ENCODE measurements at regions not wholly inside any gene's neighbourhood (a gene's known extent, or its start where the extent isn't known, plus 50 kb on each side); places are given as distances from the start of the nearest gene placed in this dataset.

DNA sequence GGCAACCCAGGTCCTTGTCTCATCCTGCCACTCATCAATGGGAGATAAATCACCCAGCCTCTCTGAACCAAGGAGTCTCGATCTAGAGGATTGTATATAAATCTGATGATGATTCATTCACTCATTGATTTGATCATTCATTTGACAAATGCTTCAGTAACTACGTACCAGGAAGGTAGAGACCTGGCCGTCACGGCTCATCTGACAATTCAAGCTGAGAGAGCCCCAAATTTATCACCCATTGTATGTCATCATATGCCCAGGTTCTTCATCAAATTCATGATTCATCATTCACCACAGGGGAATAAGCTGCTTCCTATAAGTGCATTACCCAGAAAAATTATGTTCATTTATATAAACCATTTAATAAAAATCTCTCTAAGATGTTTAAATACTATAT, 116.9 kb downstream of the FAM161A start:
- intact Hi-C loops (cut with DNase I, micrococcal nuclease) = no loop called here
- no peaks in the 10 kb centered on the region for H3K9me3 Mint-ChIP-seq
- H3K27me3 Mint-ChIP-seq = no peaks in the 10 kb centered on the region

DNA sequence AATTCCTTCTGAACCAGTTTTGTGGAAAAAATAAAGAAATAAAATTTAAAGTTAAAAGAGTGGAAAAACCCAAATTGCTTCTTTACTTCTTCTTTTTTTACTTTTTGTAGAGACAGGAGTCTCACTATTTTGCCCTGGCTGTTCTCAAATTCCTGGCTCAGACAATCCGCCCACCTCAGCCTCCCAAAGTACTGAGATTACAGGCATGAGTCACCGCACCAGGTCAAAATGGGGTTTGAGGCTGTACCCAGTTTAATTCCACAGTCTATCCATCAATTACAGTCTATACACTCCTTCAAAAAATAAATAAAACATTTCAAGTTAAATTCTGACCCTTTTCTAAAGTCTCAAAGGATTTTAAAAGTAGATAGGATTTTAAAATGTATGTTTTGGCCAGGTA, 120.3 kb downstream of the FAM161A start:
- CTCF ChIA-PET = interaction anchor here (1.1 kb wide), 1 partner anchor 59 kb away, joined by 3 read pairs; no protein-coding TSS in a partner anchor
- H3K27ac ChIP-seq (ENCODE audit: low read depth in 1 of 2, low read length in 2 of 2) = no peak overlapping the region

More for the DNA sequence above, 116.9 kb downstream of the FAM161A start:
- Histone ChIP-seq H3K4me1 (ENCODE audit: insufficient read depth, low read length) (no peaks in the 10 kb centered on the region), H3K4me3 (ENCODE audit: low read length) (no peak overlapping the region), H3K27ac (ENCODE audit: low read depth in 1 of 2, low read length in 2 of 2) (no peak overlapping the region), H3K9me3 (ENCODE audit: control insufficient read depth in 1 of 2, insufficient read depth in 1 of 2, low read length in 2 of 2) (no peaks in the 10 kb centered on the region), H3K27me3 (ENCODE audit: control insufficient read depth in 1 of 2, insufficient read depth in 2 of 2, low read length in 2 of 2) (no peaks in the 10 kb centered on the region), H3K36me3 (ENCODE audit: insufficient read depth, low read length) (no peaks in the 10 kb centered on the region)
- TF ChIP-seq, protein P1, sequence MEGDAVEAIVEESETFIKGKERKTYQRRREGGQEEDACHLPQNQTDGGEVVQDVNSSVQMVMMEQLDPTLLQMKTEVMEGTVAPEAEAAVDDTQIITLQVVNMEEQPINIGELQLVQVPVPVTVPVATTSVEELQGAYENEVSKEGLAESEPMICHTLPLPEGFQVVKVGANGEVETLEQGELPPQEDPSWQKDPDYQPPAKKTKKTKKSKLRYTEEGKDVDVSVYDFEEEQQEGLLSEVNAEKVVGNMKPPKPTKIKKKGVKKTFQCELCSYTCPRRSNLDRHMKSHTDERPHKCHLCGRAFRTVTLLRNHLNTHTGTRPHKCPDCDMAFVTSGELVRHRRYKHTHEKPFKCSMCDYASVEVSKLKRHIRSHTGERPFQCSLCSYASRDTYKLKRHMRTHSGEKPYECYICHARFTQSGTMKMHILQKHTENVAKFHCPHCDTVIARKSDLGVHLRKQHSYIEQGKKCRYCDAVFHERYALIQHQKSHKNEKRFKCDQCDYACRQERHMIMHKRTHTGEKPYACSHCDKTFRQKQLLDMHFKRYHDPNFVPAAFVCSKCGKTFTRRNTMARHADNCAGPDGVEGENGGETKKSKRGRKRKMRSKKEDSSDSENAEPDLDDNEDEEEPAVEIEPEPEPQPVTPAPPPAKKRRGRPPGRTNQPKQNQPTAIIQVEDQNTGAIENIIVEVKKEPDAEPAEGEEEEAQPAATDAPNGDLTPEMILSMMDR (IDR thresholded peaks at IDR 0.05) = no peak
- H3K36me3 Mint-ChIP-seq (ENCODE audit: low read depth) = no peaks in the 10 kb centered on the region
- H3K4me1 Mint-ChIP-seq (ENCODE audit: low read depth) = no peaks in the 10 kb centered on the region
- no peak overlapping the region for H3K4me3 Mint-ChIP-seq
- no peak overlapping the region for H3K27ac Mint-ChIP-seq
- ChIA-PET POLR2A (no interaction called here), CTCF (no interaction called here)
- ATAC-seq (ENCODE audit: poor library complexity) (no peak), DNase-seq (no peak)

DNA sequence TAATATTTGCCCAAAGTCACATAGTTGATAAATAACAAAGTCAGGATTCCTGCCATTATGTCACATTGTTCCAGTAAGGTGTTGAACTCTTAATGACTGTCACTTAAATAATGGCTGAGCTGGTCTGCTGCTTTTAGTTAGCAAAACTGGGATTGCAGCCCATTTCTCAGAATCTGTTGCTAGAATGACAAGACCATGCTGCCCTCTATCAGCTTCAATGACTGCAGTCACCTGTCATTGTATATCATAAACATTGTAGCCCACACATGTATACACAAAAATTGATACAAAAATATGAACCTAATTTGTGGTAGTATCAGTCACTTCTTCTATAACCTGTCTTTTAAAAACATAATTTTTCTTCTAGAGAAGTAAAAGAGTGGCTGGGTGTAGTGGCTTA, 121.1 kb downstream of the FAM161A start:
- intact Hi-C loops (cut with DNase I, micrococcal nuclease) = no loop called here
- ChIA-PET CTCF (interaction anchor here (0.7 to 1.1 kb wide), 2 partner anchors 60 to 88 kb away, joined by 3 read pairs; no protein-coding TSS in a partner anchor), POLR2A (no interaction called here)
- Mint-ChIP-seq H3K36me3 (ENCODE audit: low read depth) (no peaks in the 10 kb centered on the region), H3K27ac (no peak overlapping the region), H3K27me3 (peaks cover 5% of the 10 kb centered on the region), H3K4me3 (no peak overlapping the region), H3K4me1 (ENCODE audit: low read depth) (no peaks in the 10 kb centered on the region), H3K9me3 (no peaks in the 10 kb centered on the region)
- Histone ChIP-seq H3K27ac (ENCODE audit: low read depth in 1 of 2, low read length in 2 of 2) (no peak overlapping the region), H3K4me3 (ENCODE audit: low read length) (no peak overlapping the region), H3K27me3 (ENCODE audit: control insufficient read depth in 1 of 2, insufficient read depth in 2 of 2, low read length in 2 of 2) (no peaks in the 10 kb centered on the region), H3K4me1 (ENCODE audit: insufficient read depth, low read length) (no peaks in the 10 kb centered on the region), H3K9me3 (ENCODE audit: control insufficient read depth in 1 of 2, insufficient read depth in 1 of 2, low read length in 2 of 2) (no peaks in the 10 kb centered on the region), H3K36me3 (ENCODE audit: insufficient read depth, low read length) (no peaks in the 10 kb centered on the region)
- TF ChIP-seq, protein P1 (IDR thresholded peaks at IDR 0.05) = no peak
- ATAC-seq (ENCODE audit: poor library complexity) = no peak
- no peak for DNase-seq

More for the DNA sequence above, 120.3 kb downstream of the FAM161A start:
- Histone ChIP-seq H3K27me3 (ENCODE audit: control insufficient read depth in 1 of 2, insufficient read depth in 2 of 2, low read length in 2 of 2) (no peaks in the 10 kb centered on the region), H3K4me3 (ENCODE audit: low read length) (no peak overlapping the region), H3K9me3 (ENCODE audit: control insufficient read depth in 1 of 2, insufficient read depth in 1 of 2, low read length in 2 of 2) (no peaks in the 10 kb centered on the region), H3K36me3 (ENCODE audit: insufficient read depth, low read length) (no peaks in the 10 kb centered on the region), H3K4me1 (ENCODE audit: insufficient read depth, low read length) (no peaks in the 10 kb centered on the region)
- POLR2A ChIA-PET = no interaction called here
- TF ChIP-seq, protein P1 (IDR thresholded peaks at IDR 0.05) = no peak
- intact Hi-C loops (cut with DNase I, micrococcal nuclease) = no loop called here
- no peak overlapping the region for H3K4me3 Mint-ChIP-seq
- ATAC-seq (ENCODE audit: poor library complexity) (no peak), DNase-seq (no peak)
- no peaks in the 10 kb centered on the region for H3K9me3 Mint-ChIP-seq
- peaks cover 3% of the 10 kb centered on the region for H3K27me3 Mint-ChIP-seq
- no peaks in the 10 kb centered on the region for H3K4me1 Mint-ChIP-seq (ENCODE audit: low read depth)
- no peak overlapping the region for H3K27ac Mint-ChIP-seq
- H3K36me3 Mint-ChIP-seq (ENCODE audit: low read depth) = no peaks in the 10 kb centered on the region
